Calu3 (cell line): ENCODE measurements at regions not wholly inside any gene's neighbourhood (a gene's known extent, or its start where the extent isn't known, plus 50 kb on each side); places are given as distances from the start of the nearest gene placed in this dataset.

Experiments used
- BruUV-seq: library from RNA; stranded (reverse); fragments of 400-500 nt; replicated peaks from 2 replicates; lab custom pipeline; 2021; lab: Mats Ljungman, UMichigan
- CTCF ChIA-PET: fragments of 300-600 bp; sonication (Branson Sonifier 250); formaldehyde crosslinking; loops from one replicate; lab custom pipeline; 2022; ENCODE audit warnings: antibody characterized with exemption; lab: Charles Lee
- DNase-seq: peaks from one replicate; pipeline ENCODE4 v3.0.0; 2022
- H3K27ac Mint-ChIP-seq: one replicate; pipeline ENCODE4 v1.8.0; 2022; ENCODE audit warnings: mixed read lengths; ENCODE audit not compliant: unreplicated experiment
- H3K27me3 Mint-ChIP-seq: one replicate; pipeline ENCODE4 v1.8.0; 2022; ENCODE audit warnings: mixed read lengths; ENCODE audit not compliant: unreplicated experiment
- H3K36me3 Mint-ChIP-seq: one replicate; pipeline ENCODE4 v1.8.0; 2022; ENCODE audit warnings: mild to moderate bottlenecking, moderate library complexity, mixed read lengths; ENCODE audit not compliant: insufficient read depth, unreplicated experiment
- H3K4me1 Mint-ChIP-seq: one replicate; pipeline ENCODE4 v1.8.0; 2022; ENCODE audit warnings: mild to moderate bottlenecking, low read depth, mixed read lengths; ENCODE audit not compliant: unreplicated experiment
- H3K4me3 Mint-ChIP-seq: one replicate; pipeline ENCODE4 v1.8.0; 2022; ENCODE audit warnings: mild to moderate bottlenecking, low read depth, moderate library complexity, mixed read lengths; ENCODE audit not compliant: unreplicated experiment
- H3K9me3 Mint-ChIP-seq: one replicate; pipeline ENCODE4 v1.8.0; 2022; ENCODE audit warnings: low read depth, mixed read lengths; ENCODE audit not compliant: unreplicated experiment
- CTCF ChIP-seq: fragments of 200-600 bp; IDR thresholded peaks from one replicate; pipeline ENCODE4 v1.8.0; 2022; ENCODE audit warnings: antibody characterized with exemption; ENCODE audit not compliant: unreplicated experiment
- intact Hi-C: fragments of 100-400 bp; cut with micrococcal nuclease; formaldehyde crosslinking; loops from one replicate; pipeline ENCODE4 v1.10.0; 2022; ENCODE audit not compliant: unreplicated experiment

GRCh38 chr2:82797469-82797868 lies 1661.6 kb downstream of the SUCLG1 start:
- Mint-ChIP-seq H3K9me3 (peaks cover 10% of the 10 kb centered on the region), H3K27me3 (no peaks in the 10 kb centered on the region)
- intact Hi-C loops = no loop called here

GRCh38 chr2:82796132-82796531 lies 1662.9 kb downstream of the SUCLG1 start:
- no peak for DNase-seq
- no peak overlapping the region for H3K4me3 Mint-ChIP-seq
- CTCF ChIA-PET = interaction anchor here (1.0 kb wide), 1 partner anchor 10 kb away, joined by 3 read pairs; no protein-coding TSS in a partner anchor
- intact Hi-C loops = no loop called here
- no peaks in the 10 kb centered on the region for H3K4me1 Mint-ChIP-seq
- no peak for TF ChIP-seq CTCF
- H3K9me3 Mint-ChIP-seq = peaks cover 6% of the 10 kb centered on the region
- no peak overlapping the region for H3K27ac Mint-ChIP-seq
- BruUV-seq = no TSS peak
- H3K36me3 Mint-ChIP-seq = no peaks in the 10 kb centered on the region
- no peaks in the 10 kb centered on the region for H3K27me3 Mint-ChIP-seq

More at GRCh38 chr2:82797469-82797868, 1661.6 kb downstream of the SUCLG1 start:
- H3K4me1 Mint-ChIP-seq = no peaks in the 10 kb centered on the region
- no TSS peak for BruUV-seq
- TF ChIP-seq CTCF = no peak
- DNase-seq = no peak
- no peak overlapping the region for H3K27ac Mint-ChIP-seq
- H3K4me3 Mint-ChIP-seq = no peak overlapping the region
- CTCF ChIA-PET = no interaction called here
- H3K36me3 Mint-ChIP-seq = no peaks in the 10 kb centered on the region

GRCh38 chr2:82795446-82795845 lies 1663.6 kb downstream of the SUCLG1 start:
- TF ChIP-seq CTCF = no peak
- no peaks in the 10 kb centered on the region for H3K36me3 Mint-ChIP-seq
- H3K9me3 Mint-ChIP-seq = peaks cover 6% of the 10 kb centered on the region
- CTCF ChIA-PET = interaction anchor here (1.0 kb wide), 1 partner anchor 9 kb away, joined by 3 read pairs; no protein-coding TSS in a partner anchor
- DNase-seq = peak; percentile 7
- no peak overlapping the region for H3K27ac Mint-ChIP-seq
- no TSS peak for BruUV-seq
- no peaks in the 10 kb centered on the region for H3K27me3 Mint-ChIP-seq
- H3K4me3 Mint-ChIP-seq = no peak overlapping the region
- no peaks in the 10 kb centered on the region for H3K4me1 Mint-ChIP-seq
- intact Hi-C loops = no loop called here

GRCh38 chr2:82793711-82794435 lies 1665.2 kb downstream of the SUCLG1 start:
- Mint-ChIP-seq H3K4me1 (no peaks in the 10 kb centered on the region), H3K27ac (no peak overlapping the region), H3K36me3 (no peaks in the 10 kb centered on the region), H3K9me3 (peaks cover 7% of the 10 kb centered on the region), H3K4me3 (no peak overlapping the region), H3K27me3 (no peaks in the 10 kb centered on the region)
- DNase-seq = no peak
- CTCF ChIA-PET = no interaction called here
- no peak for TF ChIP-seq CTCF
- BruUV-seq = no TSS peak
- intact Hi-C loops = no loop called here
